HG03159 (cell line): ENCODE measurements at regions not wholly inside any gene's neighbourhood (a gene's known extent, or its start where the extent isn't known, plus 50 kb on each side); places are given as distances from the start of the nearest gene placed in this dataset.

Experiments used
- ATAC-seq: cut with Tn5 transposase; IDR thresholded peaks from one replicate; pipeline ENCODE4 v1.9.1; 2021; ENCODE audit warnings: mild to moderate bottlenecking, moderate library complexity; ENCODE audit not compliant: unreplicated experiment

- no peak for ATAC-seq
Measured at GRCh38 chr2:198817536-198817935, 640.2 kb downstream of the SATB2 start.

GRCh38 chr2:198815626-198816025, 642.1 kb downstream of the SATB2 start:
- ATAC-seq, result no peak

GRCh38 chr2:198811198-198811597, 646.5 kb downstream of the SATB2 start:
- no peak for ATAC-seq

GRCh38 chr2:198809976-198810375, 647.8 kb downstream of the SATB2 start:
- no peak for ATAC-seq

GRCh38 chr2:198807131-198807530, 650.6 kb downstream of the SATB2 start:
- ATAC-seq, result no peak

GRCh38 chr2:198795419-198795818, 662.3 kb downstream of the SATB2 start:
- ATAC-seq, result no peak

GRCh38 chr2:198791623-198792022, 666.1 kb downstream of the SATB2 start:
- no peak for ATAC-seq

GRCh38 chr2:198788676-198789075, 669.1 kb downstream of the SATB2 start:
- ATAC-seq, result no peak

- no peak for ATAC-seq
Measured at GRCh38 chr2:198782734-198783133, 675.0 kb downstream of the SATB2 start.

GRCh38 chr2:198776616-198777406, 680.9 kb downstream of the SATB2 start:
- ATAC-seq, result no peak

- ATAC-seq, result no peak
Measured at GRCh38 chr2:198775737-198776136, 682.0 kb downstream of the SATB2 start.

- ATAC-seq, result no peak
Measured at GRCh38 chr2:198774576-198774975, 683.2 kb downstream of the SATB2 start.

GRCh38 chr2:198767694-198768093, 690.0 kb downstream of the SATB2 start:
- no peak for ATAC-seq

- no peak for ATAC-seq
Measured at GRCh38 chr2:198763793-198764192, 693.9 kb downstream of the SATB2 start.

- no peak for ATAC-seq
Measured at GRCh38 chr2:198762441-198762840, 695.3 kb downstream of the SATB2 start.

- no peak for ATAC-seq
Measured at GRCh38 chr2:198757069-198757468, 700.7 kb downstream of the SATB2 start.

- ATAC-seq, result no peak
Measured at GRCh38 chr2:198756166-198756565, 701.6 kb downstream of the SATB2 start.

GRCh38 chr2:198753101-198753500, 704.6 kb downstream of the SATB2 start:
- ATAC-seq, result no peak

- no peak for ATAC-seq
Measured at GRCh38 chr2:198749364-198749763, 708.4 kb downstream of the SATB2 start.

GRCh38 chr2:198731842-198732399, 725.8 kb downstream of the SATB2 start:
- ATAC-seq, result no peak

GRCh38 chr2:198720266-198720665, 737.5 kb downstream of the SATB2 start:
- no peak for ATAC-seq

GRCh38 chr2:198717451-198717850, 740.3 kb downstream of the SATB2 start:
- no peak for ATAC-seq
